Activated T-helper 2 cell treated with anti-CD3 and anti-CD28 coated beads, Interferon-gamma antibody, Interleukin-2, Interleukin-4, amounts not matched to agents 10 μg/mL and 5 μg/mL and 100 μg/mL, durations not matched to agents 14 hours and 24 hours and 36 hours (primary cell): ENCODE measurements at regions not wholly inside any gene's neighbourhood (a gene's known extent, or its start where the extent isn't known, plus 50 kb on each side); places are given as distances from the start of the nearest gene placed in this dataset.

Source experiments
- DNase-seq: peaks from one replicate; pipeline ENCODE4 v3.0.0; 2021; ENCODE audit warnings: low spot score
- H3K27ac Mint-ChIP-seq: one replicate; pipeline ENCODE4 v1.8.0; 2021; ENCODE audit warnings: mixed read lengths
- H3K27me3 Mint-ChIP-seq: one replicate; pipeline ENCODE4 v1.8.0; 2021; ENCODE audit warnings: low read depth, mixed read lengths
- H3K36me3 Mint-ChIP-seq: one replicate; pipeline ENCODE4 v1.8.0; 2021; ENCODE audit warnings: low read depth, mixed read lengths
- H3K4me1 Mint-ChIP-seq: one replicate; pipeline ENCODE4 v1.8.0; 2021; ENCODE audit warnings: low read depth, mixed read lengths
- H3K4me3 Mint-ChIP-seq: one replicate; pipeline ENCODE4 v1.8.0; 2021; ENCODE audit warnings: low read depth, mild to moderate bottlenecking, moderate library complexity, mixed read lengths
- H3K9me3 Mint-ChIP-seq: one replicate; pipeline ENCODE4 v1.8.0; 2021; ENCODE audit warnings: mixed read lengths
- intact Hi-C: fragments of 100-400 bp; cut with micrococcal nuclease; formaldehyde crosslinking; loops from one replicate; pipeline ENCODE4 v1.15.1; 2023

- DNase-seq: no peak
- H3K36me3 Mint-ChIP-seq: no peaks in the 10 kb centered on the region
- peaks cover 18% of the 10 kb centered on the region for H3K4me1 Mint-ChIP-seq
- H3K27ac Mint-ChIP-seq: no peak overlapping the region
- intact Hi-C loops: loop anchor here (5.0 kb wide), 1 partner anchor 98 kb away; no protein-coding TSS in a partner anchor
- H3K27me3 Mint-ChIP-seq: peaks cover 58% of the 10 kb centered on the region
- no peaks in the 10 kb centered on the region for H3K9me3 Mint-ChIP-seq
- H3K4me3 Mint-ChIP-seq: no peak overlapping the region
These were observed 161.7 kb upstream of the HES1 start for GRCh38 chr3:193974191-193974652.

GRCh38 chr3:193974671-193975535 is 161.0 kb upstream of the HES1 start:
- Mint-ChIP-seq H3K4me1 (peaks cover 16% of the 10 kb centered on the region), H3K4me3 (no peak overlapping the region), H3K27me3 (peaks cover 61% of the 10 kb centered on the region), H3K36me3 (no peaks in the 10 kb centered on the region), H3K27ac (no peak overlapping the region), H3K9me3 (no peaks in the 10 kb centered on the region)
- no peak for DNase-seq
- intact Hi-C loops: loop anchor here (5.0 kb wide), 1 partner anchor 97 kb away; no protein-coding TSS in a partner anchor

- Mint-ChIP-seq H3K4me3 (no peak overlapping the region), H3K27ac (no peak overlapping the region), H3K9me3 (no peaks in the 10 kb centered on the region), H3K4me1 (no peaks in the 10 kb centered on the region), H3K27me3 (peaks cover 46% of the 10 kb centered on the region), H3K36me3 (no peaks in the 10 kb centered on the region)
- intact Hi-C loops: no loop called here
- DNase-seq: no peak
These were observed 158.3 kb upstream of the HES1 start for GRCh38 chr3:193977622-193978021.

- Mint-ChIP-seq H3K4me3 (no peak overlapping the region), H3K36me3 (no peaks in the 10 kb centered on the region), H3K27me3 (peaks cover 43% of the 10 kb centered on the region), H3K9me3 (no peaks in the 10 kb centered on the region), H3K27ac (no peak overlapping the region), H3K4me1 (no peaks in the 10 kb centered on the region)
- intact Hi-C loops: no loop called here
- no peak for DNase-seq
These were observed 157.9 kb upstream of the HES1 start for GRCh38 chr3:193978030-193978429.

- Mint-ChIP-seq H3K27ac (no peak overlapping the region), H3K4me3 (no peak overlapping the region), H3K27me3 (peaks cover 44% of the 10 kb centered on the region), H3K9me3 (no peaks in the 10 kb centered on the region), H3K36me3 (no peaks in the 10 kb centered on the region), H3K4me1 (no peaks in the 10 kb centered on the region)
- intact Hi-C loops: no loop called here
- DNase-seq: no peak
These were observed 157.5 kb upstream of the HES1 start for GRCh38 chr3:193978486-193978885.

GRCh38 chr3:193980326-193980725 is 155.6 kb upstream of the HES1 start:
- no peak for DNase-seq
- H3K36me3 Mint-ChIP-seq: no peaks in the 10 kb centered on the region
- peaks cover 40% of the 10 kb centered on the region for H3K27me3 Mint-ChIP-seq
- H3K4me1 Mint-ChIP-seq: no peaks in the 10 kb centered on the region
- no peak overlapping the region for H3K27ac Mint-ChIP-seq
- intact Hi-C loops: no loop called here
- H3K9me3 Mint-ChIP-seq: no peaks in the 10 kb centered on the region
- no peak overlapping the region for H3K4me3 Mint-ChIP-seq

- H3K27ac Mint-ChIP-seq: no peak overlapping the region
- H3K27me3 Mint-ChIP-seq: peaks cover 35% of the 10 kb centered on the region
- no peaks in the 10 kb centered on the region for H3K4me1 Mint-ChIP-seq
- no peak for DNase-seq
- no peaks in the 10 kb centered on the region for H3K36me3 Mint-ChIP-seq
- H3K4me3 Mint-ChIP-seq: no peak overlapping the region
- intact Hi-C loops: no loop called here
- no peaks in the 10 kb centered on the region for H3K9me3 Mint-ChIP-seq
These were observed 155.0 kb upstream of the HES1 start for GRCh38 chr3:193980905-193981304.

GRCh38 chr3:193981504-193981903 is 154.4 kb upstream of the HES1 start:
- no peaks in the 10 kb centered on the region for H3K36me3 Mint-ChIP-seq
- H3K27me3 Mint-ChIP-seq: peaks cover 40% of the 10 kb centered on the region
- no peak overlapping the region for H3K4me3 Mint-ChIP-seq
- no peaks in the 10 kb centered on the region for H3K9me3 Mint-ChIP-seq
- intact Hi-C loops: no loop called here
- H3K27ac Mint-ChIP-seq: no peak overlapping the region
- no peaks in the 10 kb centered on the region for H3K4me1 Mint-ChIP-seq
- no peak for DNase-seq

- intact Hi-C loops: no loop called here
- Mint-ChIP-seq H3K27me3 (peaks cover 46% of the 10 kb centered on the region), H3K4me1 (no peaks in the 10 kb centered on the region), H3K9me3 (no peaks in the 10 kb centered on the region), H3K27ac (no peak overlapping the region), H3K36me3 (no peaks in the 10 kb centered on the region), H3K4me3 (no peak overlapping the region)
- DNase-seq: no peak
These were observed 153.7 kb upstream of the HES1 start for GRCh38 chr3:193982258-193982659.

- Mint-ChIP-seq H3K4me3 (no peak overlapping the region), H3K9me3 (no peaks in the 10 kb centered on the region), H3K4me1 (no peaks in the 10 kb centered on the region), H3K27ac (no peak overlapping the region), H3K27me3 (peaks cover 52% of the 10 kb centered on the region), H3K36me3 (no peaks in the 10 kb centered on the region)
- intact Hi-C loops: no loop called here
- no peak for DNase-seq
These were observed 151.8 kb upstream of the HES1 start for GRCh38 chr3:193983846-193984818.

GRCh38 chr3:193984876-193985275 is 151.1 kb upstream of the HES1 start:
- no peak for DNase-seq
- no peaks in the 10 kb centered on the region for H3K4me1 Mint-ChIP-seq
- no peak overlapping the region for H3K4me3 Mint-ChIP-seq
- intact Hi-C loops: no loop called here
- no peak overlapping the region for H3K27ac Mint-ChIP-seq
- peaks cover 52% of the 10 kb centered on the region for H3K27me3 Mint-ChIP-seq
- no peaks in the 10 kb centered on the region for H3K9me3 Mint-ChIP-seq
- no peaks in the 10 kb centered on the region for H3K36me3 Mint-ChIP-seq

- DNase-seq: no peak
- Mint-ChIP-seq H3K27ac (no peak overlapping the region), H3K36me3 (no peaks in the 10 kb centered on the region), H3K27me3 (peaks cover 57% of the 10 kb centered on the region), H3K4me1 (no peaks in the 10 kb centered on the region), H3K9me3 (no peaks in the 10 kb centered on the region), H3K4me3 (no peak overlapping the region)
- intact Hi-C loops: no loop called here
These were observed 148.8 kb upstream of the HES1 start for GRCh38 chr3:193987186-193987585.

- H3K36me3 Mint-ChIP-seq: no peaks in the 10 kb centered on the region
- peaks cover 61% of the 10 kb centered on the region for H3K27me3 Mint-ChIP-seq
These were observed 146.8 kb upstream of the HES1 start for GRCh38 chr3:193989186-193989585.

More at GRCh38 chr3:193989186-193989585, 146.8 kb upstream of the HES1 start:
- Mint-ChIP-seq H3K4me3 (no peak overlapping the region), H3K27ac (no peak overlapping the region), H3K9me3 (no peaks in the 10 kb centered on the region), H3K4me1 (no peaks in the 10 kb centered on the region)
- intact Hi-C loops: no loop called here
- DNase-seq: no peak
